Neuronal stem cell (in vitro differentiated cells): ENCODE measurements at regions not wholly inside any gene's neighbourhood (a gene's known extent, or its start where the extent isn't known, plus 50 kb on each side); places are given as distances from the start of the nearest gene placed in this dataset.

Experiments used
- DNase-seq: peaks from one replicate; pipeline ENCODE4 v3.0.0-alpha.2; 2013; ENCODE audit warnings: low spot score
- H2AFZ ChIP-seq: one replicate; pipeline ENCODE4 v1.6.1; 2013; ENCODE audit warnings: mild to moderate bottlenecking, low read length, inconsistent platforms
- H2AK5ac ChIP-seq: 2 replicates; pipeline ENCODE4 v1.6.1; 2013; ENCODE audit warnings: low read depth, mild to moderate bottlenecking, inconsistent platforms, low read length, moderate library complexity, mixed read lengths
- H2BK120ac ChIP-seq: 2 replicates; pipeline ENCODE4 v1.6.1; 2013; ENCODE audit warnings: low read depth, mild to moderate bottlenecking, inconsistent platforms, low read length, moderate library complexity, mixed read lengths
- H2BK12ac ChIP-seq: one replicate; pipeline ENCODE4 v1.6.1; 2013; ENCODE audit warnings: low read length, inconsistent platforms
- H2BK15ac ChIP-seq: 2 replicates; pipeline ENCODE4 v1.6.1; 2013; ENCODE audit warnings: mild to moderate bottlenecking, low read length, inconsistent platforms, mixed read lengths
- H2BK5ac ChIP-seq: one replicate; pipeline ENCODE4 v1.6.1; 2013; ENCODE audit warnings: inconsistent platforms, mild to moderate bottlenecking, low read length, moderate library complexity
- H3K14ac ChIP-seq: one replicate; pipeline ENCODE4 v1.6.1; 2013; ENCODE audit warnings: low read length, inconsistent platforms
- H3K18ac ChIP-seq: 2 replicates; pipeline ENCODE4 v1.6.1; 2013; ENCODE audit warnings: low read length, inconsistent platforms
- H3K23ac ChIP-seq: 2 replicates; pipeline ENCODE4 v1.6.1; 2013; ENCODE audit warnings: low read depth, mild to moderate bottlenecking, mixed read lengths, low read length, inconsistent platforms; ENCODE audit not compliant: poor library complexity
- H3K27ac ChIP-seq: replicated peaks from 3 replicates; pipeline ENCODE4 v1.5.1; 2013; ENCODE audit warnings: low read length, inconsistent platforms
- H3K27me3 ChIP-seq, 3 experiments: 2 replicates each; pipeline ENCODE4 v1.6.1; 2013; ENCODE audit warnings: low read length in 3 of 3, mild to moderate bottlenecking in 2 of 3, inconsistent platforms in 1 of 3, low read depth in 1 of 3, mixed read lengths in 1 of 3, moderate library complexity in 1 of 3; ENCODE audit not compliant: control insufficient read depth in 3 of 3, insufficient read depth in 3 of 3
- H3K36me3 ChIP-seq, 2 donors: replicated peaks in 1 of 2; 2 replicates each; pipeline ENCODE4 v1.6.1; 2013; ENCODE audit warnings: low read length in 2 of 2; ENCODE audit not compliant: control insufficient read depth in 2 of 2, insufficient read depth in 2 of 2
- H3K4ac ChIP-seq: 2 replicates; pipeline ENCODE4 v1.6.1; 2013; ENCODE audit warnings: inconsistent platforms, mild to moderate bottlenecking, low read length, moderate library complexity
- H3K4me1 ChIP-seq, 2 donors: 1 replicate in 1 of 2; 2 replicates in 1 of 2; pipeline ENCODE4 v1.6.1; 2013; ENCODE audit warnings: low read length in 2 of 2, low read depth in 1 of 2; ENCODE audit not compliant: control insufficient read depth in 2 of 2, insufficient read depth in 1 of 2
- H3K4me2 ChIP-seq: one replicate; pipeline ENCODE4 v1.6.1; 2013; ENCODE audit warnings: mild to moderate bottlenecking, low read length, inconsistent platforms; ENCODE audit not compliant: insufficient read depth, poor library complexity, severe bottlenecking
- H3K4me3 ChIP-seq, 2 donors: 2 replicates each; pipeline ENCODE4 v1.5.1; 2013; ENCODE audit warnings: low read length in 2 of 2, mild to moderate bottlenecking in 2 of 2, inconsistent platforms in 1 of 2, moderate library complexity in 1 of 2
- H3K79me1 ChIP-seq: one replicate; pipeline ENCODE4 v1.6.1; 2013; ENCODE audit warnings: low read depth, mild to moderate bottlenecking, inconsistent platforms, low read length, moderate library complexity
- H3K9ac ChIP-seq: one replicate; pipeline ENCODE4 v1.6.1; 2013; ENCODE audit warnings: mild to moderate bottlenecking, low read depth, low read length, inconsistent platforms; ENCODE audit not compliant: poor library complexity
- H3K9me3 ChIP-seq, 2 donors: replicated peaks in 1 of 2; 2 replicates each; pipeline versions ENCODE3 to v1.6.1; 2013; ENCODE audit warnings: low read length in 2 of 2, mild to moderate bottlenecking in 2 of 2, inconsistent platforms in 1 of 2, low read depth in 1 of 2, mixed read lengths in 1 of 2, moderate library complexity in 1 of 2; ENCODE audit not compliant: control insufficient read depth in 2 of 2, insufficient read depth in 1 of 2
- H4K8ac ChIP-seq: one replicate; pipeline ENCODE4 v1.6.1; 2013; ENCODE audit warnings: low read depth, mild to moderate bottlenecking, inconsistent platforms, low read length, moderate library complexity
- H4K91ac ChIP-seq: one replicate; pipeline ENCODE4 v1.6.1; 2013; ENCODE audit warnings: low read length, low read depth, mild to moderate bottlenecking, inconsistent platforms; ENCODE audit not compliant: poor library complexity
- WGBS, 2 donors: extraction: QIAGEN DNeasy Blood & Tissue Kit; methylation state at CpG; one replicate each; pipeline ENCODE4 v1.1.7; 2013; ENCODE audit warnings: missing lambda C conversion rate in 2 of 2, mixed read lengths in 1 of 2; ENCODE audit not compliant: insufficient read length in 2 of 2, insufficient replicate concordance in 1 of 2; ENCODE audit errors: extremely low coverage in 2 of 2; 5-methylcytosine and 5-hydroxymethylcytosine counted together

- peak overlapping the region; percentile 53 for H3K18ac ChIP-seq
- H3K23ac ChIP-seq = peak overlapping the region; percentile 1
- DNase-seq = no peak
- H2BK12ac ChIP-seq = no peak overlapping the region
- H3K27ac ChIP-seq = no peak overlapping the region
- H2BK15ac ChIP-seq = peak overlapping the region; percentile 28
- H3K4ac ChIP-seq = no peak overlapping the region
- H2BK5ac ChIP-seq = no peak overlapping the region
- H3K79me1 ChIP-seq = no peaks in the 10 kb centered on the region
- no peak overlapping the region for H4K91ac ChIP-seq
- no peak overlapping the region for H3K4me3 ChIP-seq
- no peak overlapping the region for H4K8ac ChIP-seq
- no peak overlapping the region for H3K9ac ChIP-seq
- H3K9me3 ChIP-seq = peaks cover 0 to 2% of the 10 kb centered on the region in 2 donors
- H3K27me3 ChIP-seq = no peaks in the 10 kb centered on the region
- H3K14ac ChIP-seq = no peak overlapping the region
- no peak overlapping the region for H3K4me2 ChIP-seq
- no peaks in the 10 kb centered on the region for H3K36me3 ChIP-seq
- H2BK120ac ChIP-seq = no peak overlapping the region
- H2AK5ac ChIP-seq = no peak overlapping the region
- H2AFZ ChIP-seq = no peak overlapping the region
- H3K4me1 ChIP-seq = peaks cover 4 to 12% of the 10 kb centered on the region in 2 donors
- no CpG with 5 or more reads among the region's 12 CpGs for WGBS, 2 donors
Observed at GRCh38 chr1:29506678-29507225, 270.4 kb downstream of the PTPRU start.

DNA sequence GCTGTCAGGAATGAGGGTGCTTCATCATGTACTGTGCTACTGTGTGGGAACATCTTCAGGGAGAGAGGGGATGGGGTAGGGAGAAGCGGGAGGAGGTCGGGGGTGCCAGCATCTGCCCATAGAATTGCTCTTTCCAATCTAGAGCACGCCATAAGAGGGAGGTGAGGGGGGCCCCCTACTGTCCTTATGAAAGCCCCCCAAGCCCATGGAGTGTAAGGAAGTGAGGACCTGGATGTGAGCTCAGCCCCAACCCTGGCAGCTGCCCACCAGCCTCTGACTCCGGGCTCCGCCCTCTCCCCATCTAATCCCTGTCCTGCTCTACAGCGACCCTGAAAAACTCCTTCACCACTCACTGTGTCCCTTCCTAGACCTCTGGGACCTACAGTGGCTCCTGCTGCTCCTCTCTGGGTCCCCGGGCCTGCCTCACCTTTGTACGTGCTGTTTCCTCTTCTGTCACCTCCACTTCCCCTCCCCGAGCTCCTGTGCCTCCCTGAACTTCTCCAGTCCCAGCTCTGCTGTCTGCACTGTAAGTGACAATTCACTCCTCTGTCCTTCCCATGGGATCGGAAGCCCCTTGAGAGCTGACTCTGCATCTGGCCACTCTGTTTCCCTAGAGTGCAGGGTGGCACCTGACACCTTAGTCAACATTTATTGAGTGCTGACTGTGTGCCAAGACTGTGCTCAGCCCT is 269.4 kb downstream of the PTPRU start:
- no peak overlapping the region for H2BK120ac ChIP-seq
- peaks cover 12 to 15% of the 10 kb centered on the region in 2 donors for H3K4me1 ChIP-seq
- no peak overlapping the region for H2BK12ac ChIP-seq
- H3K4me2 ChIP-seq = no peak overlapping the region
- no peak overlapping the region for H3K4ac ChIP-seq
- H3K18ac ChIP-seq = peak overlapping the region; percentile 62
- no peak overlapping the region for H3K14ac ChIP-seq
- H3K27ac ChIP-seq = no peak overlapping the region
- H3K36me3 ChIP-seq = no peaks in the 10 kb centered on the region
- H2BK15ac ChIP-seq = peak overlapping the region; percentile 76
- H2BK5ac ChIP-seq = peak overlapping the region; percentile 40
- no peak overlapping the region for H2AK5ac ChIP-seq
- H3K27me3 ChIP-seq = no peaks in the 10 kb centered on the region
- H4K91ac ChIP-seq = no peak overlapping the region
- H3K23ac ChIP-seq = no peak overlapping the region
- no peak overlapping the region for H3K9ac ChIP-seq
- no CpG with 5 or more reads among the region's 10 CpGs for WGBS, 2 donors
- peaks cover 0 to 4% of the 10 kb centered on the region in 2 donors for H3K9me3 ChIP-seq
- H3K4me3 ChIP-seq = no peak overlapping the region
- no peak for DNase-seq
- H4K8ac ChIP-seq = no peak overlapping the region
- H2AFZ ChIP-seq = no peak overlapping the region
- H3K79me1 ChIP-seq = no peaks in the 10 kb centered on the region

- H3K9ac ChIP-seq = no peak overlapping the region
- no CpG with 5 or more reads among the region's 8 CpGs for WGBS, 2 donors
Observed at GRCh38 chr1:29504709-29505410, 268.5 kb downstream of the PTPRU start.

GRCh38 chr1:29504196-29504595 is 267.9 kb downstream of the PTPRU start:
- Histone ChIP-seq H3K18ac (no peak overlapping the region), H3K36me3 (no peaks in the 10 kb centered on the region), H3K79me1 (no peaks in the 10 kb centered on the region), H3K14ac (no peak overlapping the region), H2BK5ac (no peak overlapping the region), H3K4ac (no peak overlapping the region), H2BK15ac (no peak overlapping the region), H3K23ac (no peak overlapping the region), H2AK5ac (no peak overlapping the region), H2AFZ (no peak overlapping the region), H3K27ac (no peak overlapping the region), H3K4me3 (no peak overlapping the region), H2BK12ac (no peak overlapping the region), H3K4me2 (no peak overlapping the region), H3K9ac (no peak overlapping the region), H3K27me3 (no peaks in the 10 kb centered on the region), H4K91ac (no peak overlapping the region), H3K9me3 (peaks cover 0 to 7% of the 10 kb centered on the region in 2 donors), H3K4me1 (peaks cover 12 to 20% of the 10 kb centered on the region in 2 donors), H4K8ac (no peak overlapping the region), H2BK120ac (no peak overlapping the region)
- no peak for DNase-seq
- no CpG with 5 or more reads among the region's 4 CpGs for WGBS, 2 donors

More at GRCh38 chr1:29504709-29505410, 268.5 kb downstream of the PTPRU start:
- H4K8ac ChIP-seq = no peak overlapping the region
- H2BK120ac ChIP-seq = no peak overlapping the region
- H3K4me1 ChIP-seq = peaks cover 12 to 19% of the 10 kb centered on the region in 2 donors
- H3K79me1 ChIP-seq = no peaks in the 10 kb centered on the region
- H4K91ac ChIP-seq = no peak overlapping the region
- no peak overlapping the region for H2BK15ac ChIP-seq
- H3K9me3 ChIP-seq = peaks cover 0 to 7% of the 10 kb centered on the region in 2 donors
- no peak overlapping the region for H3K27ac ChIP-seq
- DNase-seq = no peak
- H2AFZ ChIP-seq = no peak overlapping the region
- H3K27me3 ChIP-seq = no peaks in the 10 kb centered on the region
- no peaks in the 10 kb centered on the region for H3K36me3 ChIP-seq
- no peak overlapping the region for H2BK12ac ChIP-seq
- H2AK5ac ChIP-seq = no peak overlapping the region
- H3K14ac ChIP-seq = no peak overlapping the region
- H3K4me2 ChIP-seq = no peak overlapping the region
- H3K23ac ChIP-seq = no peak overlapping the region
- H3K4ac ChIP-seq = no peak overlapping the region
- H3K4me3 ChIP-seq = no peak overlapping the region
- H2BK5ac ChIP-seq = peak overlapping the region; percentile 40
- no peak overlapping the region for H3K18ac ChIP-seq
